Suppressor macrophage treated with lipopolysaccharide for 4 hours (primary cell): ENCODE measurements at regions not wholly inside any gene's neighbourhood (a gene's known extent, or its start where the extent isn't known, plus 50 kb on each side); places are given as distances from the start of the nearest gene placed in this dataset.
"Not testable (repeated sequence)": the region's sequence is repeated elsewhere in the genome, so short reads cannot be mapped to it uniquely, and the experiment has no call there.

Experiments used
- DNase-seq: peaks from one replicate; pipeline ENCODE4 v3.0.0-alpha.2; 2020

DNA sequence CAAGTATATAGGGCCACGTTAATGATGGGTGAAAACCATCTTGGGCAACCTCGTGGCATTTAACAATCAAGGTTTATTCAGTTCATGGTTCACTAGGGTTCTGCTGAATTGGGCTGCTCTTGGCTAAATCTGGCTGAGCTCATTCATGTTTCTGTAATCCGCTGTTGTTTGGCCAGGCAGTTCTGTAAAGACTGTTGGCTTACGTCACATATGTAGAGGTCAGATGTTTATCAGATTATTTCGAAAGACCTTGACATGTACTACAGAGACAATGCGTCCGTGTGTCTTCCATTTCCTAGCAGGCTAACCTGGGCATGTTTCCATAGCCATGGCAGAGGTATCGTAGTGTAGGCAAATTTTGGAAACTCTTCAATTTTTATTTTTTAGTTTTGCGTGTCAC is 190.0 kb upstream of the ZWINT start:
- no peak for DNase-seq

DNA sequence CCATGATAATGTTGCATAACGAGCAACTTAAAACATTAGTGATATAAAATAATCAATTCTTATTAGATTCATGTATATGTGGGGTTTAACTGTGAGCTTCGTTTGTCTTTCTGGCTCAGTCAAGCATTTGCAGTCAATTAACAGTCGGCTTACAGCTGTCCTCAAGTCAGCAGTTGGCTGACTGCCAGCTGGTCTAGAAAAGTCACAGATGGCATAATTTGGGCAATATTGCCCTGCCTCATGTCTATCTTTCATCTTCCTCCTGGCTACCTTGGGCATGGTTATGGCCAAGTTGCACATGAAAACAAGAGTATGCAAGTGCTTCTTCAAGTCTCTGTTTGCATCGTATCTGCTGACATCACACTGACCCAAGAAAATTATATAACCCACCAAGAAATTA is 186.1 kb upstream of the ZWINT start:
- DNase-seq: no peak

DNA sequence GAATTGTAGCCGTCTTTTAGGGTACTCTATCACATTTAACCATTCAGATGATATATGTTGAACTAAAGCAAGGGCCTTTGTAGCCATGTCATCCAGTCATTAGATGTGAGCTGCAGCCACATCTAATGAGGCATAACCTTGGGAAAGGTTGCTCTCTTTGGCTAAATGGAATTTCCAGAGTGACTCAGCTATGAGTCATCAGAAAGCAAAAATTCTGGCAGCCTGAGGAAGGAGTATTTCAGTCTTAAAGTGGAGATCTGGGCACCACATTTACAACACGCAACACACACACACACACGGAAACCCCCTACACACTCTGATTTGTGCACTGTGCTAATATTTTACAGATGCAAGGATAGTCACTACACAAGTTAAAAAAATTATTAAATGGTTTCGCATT is 176.9 kb upstream of the ZWINT start:
- DNase-seq: peak; percentile 3

DNA sequence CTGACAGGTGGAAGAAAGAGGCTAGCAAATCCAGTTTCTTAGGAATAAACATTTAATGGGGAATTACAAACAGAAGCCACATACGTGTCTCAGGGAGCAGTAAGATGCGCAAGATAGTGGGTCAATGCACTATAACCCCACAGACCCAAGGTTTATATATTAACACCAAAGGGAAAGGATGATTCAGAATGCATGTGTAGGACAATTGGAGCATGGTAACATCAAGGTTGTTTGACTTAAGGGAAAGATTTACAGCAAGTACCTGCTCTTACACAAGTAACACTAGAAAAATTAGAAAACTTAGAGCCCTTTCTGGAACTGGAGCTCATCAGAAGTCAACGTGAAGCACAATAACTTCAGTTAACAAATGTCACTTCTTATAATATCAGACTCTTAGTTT is 161.1 kb upstream of the ZWINT start:
- no peak for DNase-seq

DNA sequence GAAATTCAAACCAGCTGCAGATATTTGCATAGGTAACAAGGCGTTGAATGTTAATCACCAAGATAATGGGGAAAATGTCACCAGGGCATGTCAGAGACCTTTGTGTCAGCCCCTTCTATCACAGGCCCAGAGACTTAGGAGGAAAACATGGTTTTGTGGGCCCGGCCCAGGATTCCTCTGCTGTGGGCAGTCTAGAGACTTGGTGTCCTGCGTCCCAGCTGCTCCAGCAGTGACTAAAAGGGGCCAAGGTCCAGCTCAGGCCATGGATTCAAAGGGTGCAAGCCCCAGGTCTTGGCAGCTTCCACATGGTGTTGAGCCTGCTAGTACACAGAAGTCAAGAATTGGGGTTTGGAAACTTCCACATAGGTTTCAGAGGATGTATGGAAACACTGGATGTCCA is 147.5 kb upstream of the ZWINT start:
- no peak for DNase-seq

DNA sequence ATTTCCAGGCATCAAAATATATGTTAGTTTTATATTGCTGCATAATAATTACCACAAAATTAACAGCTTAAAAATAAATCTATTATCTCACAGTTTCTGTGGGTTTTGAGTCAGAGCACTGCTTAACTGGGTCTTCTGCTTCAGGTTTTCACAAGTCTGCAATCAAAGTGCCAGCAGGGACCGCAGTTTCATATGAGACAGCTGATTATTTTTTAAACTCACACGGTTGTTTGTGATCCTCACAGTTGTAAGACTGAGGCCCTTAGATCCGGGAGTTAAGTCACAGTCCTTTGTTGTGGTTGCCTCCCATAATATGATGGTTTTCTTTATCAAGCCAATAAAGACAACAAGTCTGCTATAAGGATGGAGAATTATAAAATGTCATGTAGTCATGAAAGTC is 146.0 kb upstream of the ZWINT start:
- DNase-seq: no peak

DNA sequence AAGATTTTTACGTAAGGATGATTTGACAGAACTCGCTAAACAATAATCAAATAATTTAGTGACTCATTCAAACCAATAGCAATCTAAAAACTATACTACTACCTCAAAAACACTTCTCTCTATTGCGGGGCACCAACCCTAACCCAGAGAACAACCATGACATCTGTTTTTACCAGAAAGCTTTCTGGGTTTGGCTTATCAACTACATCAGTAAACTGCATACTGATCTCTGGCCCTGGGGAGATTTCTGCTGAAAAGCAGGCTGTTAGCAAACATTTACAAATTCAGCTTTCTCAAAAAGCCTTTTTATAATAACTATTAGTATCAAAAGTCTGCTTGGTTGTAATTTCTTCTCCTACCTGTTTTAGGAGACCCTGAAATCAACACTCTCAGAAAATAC is 144.5 kb upstream of the ZWINT start:
- no peak for DNase-seq

DNA sequence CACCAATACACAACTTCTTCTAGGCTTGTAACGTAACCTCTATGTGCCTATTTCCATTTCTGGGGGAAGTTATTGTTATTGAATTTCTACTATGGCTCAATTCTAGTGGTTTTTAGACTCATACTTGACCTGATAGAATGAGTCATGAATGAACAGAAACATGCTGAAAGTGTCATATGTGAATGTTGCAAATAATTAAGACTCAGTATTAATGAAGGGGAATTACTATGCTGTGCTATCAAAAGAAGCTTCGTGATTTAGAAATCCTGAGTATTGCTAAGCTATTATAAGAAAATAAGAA is 135.1 kb upstream of the ZWINT start:
- no peak for DNase-seq

DNA sequence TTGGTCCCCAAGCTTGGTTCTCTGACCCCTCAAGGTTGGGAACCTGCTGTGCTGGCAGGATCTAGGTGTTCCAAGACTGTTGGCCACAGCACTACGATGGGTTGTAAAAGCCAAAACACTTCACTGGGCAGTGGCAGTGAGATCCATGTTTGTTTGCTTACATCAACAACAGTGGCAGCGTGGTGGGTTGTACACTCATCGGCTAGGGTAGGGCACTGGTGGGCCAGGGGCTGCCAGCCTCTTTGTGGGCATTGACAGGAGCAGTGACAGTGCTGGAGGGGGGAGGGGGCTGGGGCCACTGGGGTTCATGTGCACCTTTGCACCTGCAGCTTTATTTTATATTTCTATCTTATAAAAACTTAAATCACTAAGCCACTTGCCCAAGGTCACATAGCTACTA is 126.7 kb upstream of the ZWINT start:
- DNase-seq: no peak

DNA sequence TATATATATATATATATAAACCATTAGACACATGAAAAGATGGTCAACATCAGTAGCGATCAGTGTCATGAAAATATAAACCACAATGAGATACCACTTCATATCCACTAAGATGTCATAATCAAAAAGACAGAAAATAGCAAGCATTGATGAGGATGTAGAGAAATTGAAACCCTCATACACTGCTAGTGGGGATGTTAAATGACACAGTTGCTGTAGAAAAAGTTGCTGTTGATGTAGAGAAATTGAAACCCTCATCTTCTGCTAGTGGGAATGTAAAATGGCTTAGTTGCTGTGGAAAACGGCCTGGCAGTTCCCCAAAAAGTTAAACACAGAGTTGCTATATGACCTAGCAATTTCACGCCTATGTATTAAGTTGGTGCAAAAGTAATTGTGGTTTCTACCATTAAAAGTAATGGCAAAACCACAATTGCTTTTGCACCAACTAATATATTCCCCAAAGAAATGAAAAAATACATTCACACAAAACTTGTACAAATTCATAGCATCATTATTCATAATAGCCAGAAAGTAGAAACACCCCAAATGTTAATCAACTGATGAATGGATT is 120.5 kb upstream of the ZWINT start:
- no peak for DNase-seq

DNA sequence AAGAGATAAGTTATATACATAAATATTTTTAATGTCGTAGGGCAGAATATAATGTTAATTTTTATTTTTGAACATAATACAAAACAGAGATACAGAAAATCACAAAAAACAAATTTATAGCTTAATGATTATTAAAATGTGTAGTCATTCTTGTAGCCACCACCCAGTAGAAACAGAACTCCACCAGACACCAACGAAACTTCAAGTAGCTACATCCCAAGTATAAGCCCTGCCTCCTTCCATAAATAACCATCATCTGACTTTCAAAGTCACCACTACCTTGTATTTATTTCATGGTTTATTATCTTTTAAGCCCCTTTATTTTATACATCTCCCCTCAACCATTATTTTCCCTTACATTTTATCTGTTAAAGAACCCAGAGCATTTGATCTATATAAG is 111.9 kb upstream of the ZWINT start:
- DNase-seq: no peak

DNA sequence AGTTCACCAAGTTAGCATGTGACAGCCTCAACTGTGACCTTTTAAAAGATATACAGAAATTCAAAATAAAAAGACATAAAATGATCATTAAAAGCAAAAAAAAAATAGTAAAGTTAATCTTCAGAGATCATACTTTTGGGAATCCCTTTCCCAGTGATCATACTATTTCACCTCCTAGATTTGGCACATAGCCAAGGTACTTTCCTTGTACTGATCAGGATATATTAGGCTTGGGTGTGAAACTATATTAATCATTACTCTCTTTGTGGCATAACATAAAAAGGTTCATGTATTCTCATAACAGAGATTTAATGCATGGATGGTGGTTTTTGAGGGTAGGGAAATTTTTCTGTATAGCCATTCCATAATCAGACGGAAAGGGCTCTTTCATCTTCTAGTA is 109.6 kb upstream of the ZWINT start:
- no peak for DNase-seq

DNA sequence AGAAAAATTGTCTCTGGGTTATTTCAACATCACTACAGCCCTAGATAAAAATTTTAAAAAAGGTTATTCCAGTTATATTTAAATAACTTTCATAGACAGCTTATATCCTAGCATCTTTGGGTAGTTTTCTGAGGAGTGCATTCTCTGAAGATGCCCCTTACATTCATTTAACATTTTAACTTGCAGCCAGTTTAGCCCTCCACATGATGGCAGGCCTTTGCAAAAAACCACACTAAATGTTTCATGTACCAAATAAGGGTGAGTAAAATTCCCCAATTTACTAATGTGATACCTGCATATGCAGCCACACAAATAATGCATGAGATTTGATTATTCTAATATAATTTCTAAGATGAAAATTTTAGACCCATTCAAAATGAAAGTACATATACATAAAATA is 108.4 kb upstream of the ZWINT start:
- DNase-seq: no peak

DNA sequence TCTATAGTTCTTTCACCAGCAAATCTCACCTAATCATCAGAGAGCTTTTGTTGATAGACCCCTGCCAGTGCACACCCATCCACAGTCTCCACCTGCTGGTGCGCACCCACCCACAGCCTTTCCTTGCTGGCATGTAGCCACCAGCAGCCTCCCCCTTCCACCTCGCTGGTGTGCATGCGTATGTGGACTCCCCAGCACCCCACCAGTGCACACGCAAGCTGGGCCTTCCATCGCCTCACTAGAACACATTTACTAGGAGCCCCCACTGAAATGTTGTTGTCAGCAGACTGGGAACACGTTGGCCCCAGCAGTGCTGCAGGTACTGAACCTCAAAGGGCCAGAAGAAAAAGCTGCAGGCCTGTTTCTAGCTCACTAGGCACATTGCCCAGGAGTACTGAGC is 104.9 kb upstream of the ZWINT start:
- no peak for DNase-seq

DNA sequence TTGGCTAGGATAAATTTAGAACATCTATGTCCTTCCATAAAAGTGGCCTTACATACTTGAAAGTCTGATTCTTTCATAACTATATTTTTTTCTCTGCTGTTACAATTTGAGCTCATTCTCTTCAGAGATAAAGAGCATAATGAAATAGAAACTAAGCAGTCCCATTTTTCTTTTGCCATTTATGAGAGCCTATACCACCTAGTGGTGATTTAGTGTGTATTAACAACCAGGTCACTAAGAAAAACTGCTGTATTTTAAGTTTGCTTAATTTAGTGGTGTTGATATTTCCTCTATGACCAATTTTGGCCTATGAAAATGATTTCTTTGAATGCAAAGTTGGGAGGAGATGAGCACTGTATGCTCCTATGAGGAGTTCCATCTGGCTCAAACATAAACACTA is 88.7 kb upstream of the ZWINT start:
- no peak for DNase-seq

DNA sequence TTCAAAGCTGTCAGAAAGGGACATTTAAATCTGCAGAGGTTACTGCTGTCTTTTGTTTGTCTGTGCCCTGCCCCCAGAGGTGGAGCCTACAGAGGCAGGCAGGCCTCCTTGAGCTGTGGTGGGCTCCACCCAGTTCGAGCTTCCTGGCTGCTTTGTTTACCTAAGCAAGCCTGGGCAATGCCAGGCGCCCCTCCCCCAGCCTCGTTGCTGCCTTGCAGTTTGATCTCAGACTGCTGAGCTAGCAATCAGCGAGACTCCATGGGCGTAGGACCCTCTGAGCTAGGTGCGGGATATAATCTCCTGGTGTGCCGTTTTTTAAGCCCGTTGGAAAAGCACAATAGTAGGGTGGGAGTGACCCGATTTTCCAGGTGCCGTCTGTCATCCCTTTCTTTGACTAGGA is 86.6 kb upstream of the ZWINT start:
- not testable (repeated sequence) for DNase-seq

DNA sequence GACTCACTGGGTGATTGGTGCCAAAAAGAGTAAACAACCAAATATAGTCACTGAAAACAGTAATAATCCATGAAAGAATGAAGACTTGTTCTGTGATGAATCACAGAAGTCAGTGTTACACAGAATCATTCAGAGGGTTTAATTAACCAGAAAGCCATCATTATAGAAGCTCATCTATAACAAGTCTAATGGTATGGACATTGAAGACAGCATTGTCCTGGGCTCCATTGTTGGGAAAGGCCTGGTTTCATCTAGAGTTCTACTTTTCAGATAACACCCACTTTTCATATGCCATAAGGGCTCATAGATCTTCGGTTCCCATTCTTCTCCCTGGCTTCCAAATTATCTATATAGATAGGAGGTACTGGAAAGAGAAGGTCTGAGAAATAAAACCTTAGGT is 80.3 kb upstream of the ZWINT start:
- DNase-seq: not testable (repeated sequence)
